TTC549 (cell line): ENCODE measurements at regions not wholly inside any gene's neighbourhood (a gene's known extent, or its start where the extent isn't known, plus 50 kb on each side); places are given as distances from the start of the nearest gene placed in this dataset.

ENCODE experiments used
- FAIRE-seq: peaks from 2 replicates; lab custom pipeline; 2012; peaks lifted over from hg19 to GRCh38; lab: Jason Lieb, UNC

DNA sequence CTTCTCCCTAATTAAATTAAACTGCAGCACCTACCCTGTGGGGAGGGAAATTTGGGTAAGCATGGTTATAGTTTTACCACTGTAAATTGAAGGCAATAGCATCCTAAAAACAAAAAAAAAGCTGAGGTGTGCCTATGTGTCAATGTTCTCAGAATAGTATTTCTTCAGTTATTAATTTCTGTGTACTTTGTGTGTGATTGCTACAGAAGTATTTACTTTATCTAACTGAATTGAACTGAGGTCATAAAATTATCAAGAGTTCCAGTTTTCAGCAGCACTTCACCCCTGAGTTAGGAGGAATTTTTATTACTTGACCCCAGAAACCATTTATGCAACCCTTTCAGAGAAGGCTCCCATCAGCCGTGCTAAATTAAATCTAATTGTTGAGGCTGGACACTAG is 333.6 kb upstream of the ALCAM start:
- FAIRE-seq = no peak

DNA sequence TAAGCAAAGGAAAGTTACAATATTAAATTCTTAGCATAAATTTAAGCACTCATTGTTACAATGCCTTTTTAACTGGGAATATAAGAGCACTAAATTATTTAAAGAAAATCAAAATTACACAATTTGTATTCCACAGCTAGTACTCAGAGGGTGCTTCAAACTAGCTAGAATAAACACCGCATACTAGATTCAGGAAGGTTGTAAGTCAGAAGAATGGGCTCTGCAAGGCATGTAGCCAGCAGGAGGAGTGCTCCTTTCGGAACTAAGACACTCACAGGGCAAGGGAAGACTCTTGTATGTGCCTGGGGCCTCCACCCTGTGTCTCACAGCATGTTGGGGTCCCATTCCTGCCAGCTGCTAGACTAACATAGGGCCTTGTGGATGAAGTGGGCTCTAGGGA is 327.7 kb upstream of the ALCAM start:
- FAIRE-seq = no peak

DNA sequence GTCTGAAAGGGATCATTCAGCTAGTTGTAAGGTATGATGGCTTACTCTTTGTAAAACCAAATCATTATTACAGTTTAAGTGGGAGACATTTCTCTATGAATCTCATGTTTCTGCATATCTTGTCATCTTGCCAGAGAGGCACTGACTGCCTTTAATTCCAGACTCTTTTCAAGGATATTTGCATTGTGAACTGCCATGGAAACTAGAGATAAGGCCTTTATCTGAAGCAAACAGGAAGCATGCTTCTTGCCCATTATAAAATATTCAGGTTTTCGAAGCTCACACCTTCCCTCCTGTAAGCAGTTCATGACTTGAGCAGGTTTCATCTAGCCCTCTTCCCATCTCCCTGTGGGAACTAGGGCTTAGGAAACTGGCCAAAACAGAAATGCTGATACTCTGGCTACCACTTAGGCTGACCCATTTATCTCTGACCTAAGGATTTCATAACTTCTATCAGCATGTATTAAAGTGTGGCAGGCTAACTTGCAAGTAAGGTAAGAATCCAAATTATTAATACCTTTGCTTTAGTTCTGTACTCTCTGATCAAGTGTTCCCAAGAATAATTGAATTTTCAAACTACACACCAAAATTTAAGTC is 326.6 kb upstream of the ALCAM start:
- no peak for FAIRE-seq

DNA sequence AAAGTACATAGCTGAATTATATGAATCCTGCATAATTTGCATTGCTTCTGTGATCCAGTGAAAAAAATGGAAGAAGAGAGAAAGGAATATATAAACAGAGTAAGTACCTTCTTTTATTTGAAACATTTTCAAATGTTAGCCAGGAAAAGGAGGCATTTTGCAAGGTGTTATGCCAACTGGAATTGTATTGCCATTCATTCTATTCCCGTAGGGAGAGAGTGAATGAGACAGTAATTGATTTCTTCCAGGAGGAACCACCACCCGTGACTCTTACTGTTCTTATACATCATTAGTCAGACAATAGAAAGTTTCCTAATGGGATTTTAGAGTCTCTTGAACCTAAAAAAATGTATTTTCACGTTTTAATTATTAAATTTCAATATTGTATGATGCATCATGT is 324.1 kb upstream of the ALCAM start:
- FAIRE-seq = no peak

DNA sequence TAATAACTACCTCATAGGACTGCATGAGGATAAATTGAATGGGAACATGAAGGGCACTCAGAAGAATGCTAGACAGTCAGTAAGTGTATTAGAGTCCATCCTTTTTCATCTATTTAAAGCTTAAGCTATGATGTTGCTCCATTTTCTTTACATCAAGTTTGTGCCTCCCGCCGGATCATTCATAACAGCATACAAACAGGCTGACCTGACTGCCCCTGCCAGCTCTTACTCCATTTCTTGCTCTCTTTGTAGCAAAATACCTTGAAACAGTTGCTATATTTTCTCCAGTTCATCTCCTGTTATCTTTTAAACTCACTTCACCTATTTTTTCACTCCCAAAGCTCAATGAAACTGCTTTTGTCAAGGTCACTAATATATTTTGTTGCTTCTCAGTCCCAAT is 315.6 kb upstream of the ALCAM start:
- no peak for FAIRE-seq

DNA sequence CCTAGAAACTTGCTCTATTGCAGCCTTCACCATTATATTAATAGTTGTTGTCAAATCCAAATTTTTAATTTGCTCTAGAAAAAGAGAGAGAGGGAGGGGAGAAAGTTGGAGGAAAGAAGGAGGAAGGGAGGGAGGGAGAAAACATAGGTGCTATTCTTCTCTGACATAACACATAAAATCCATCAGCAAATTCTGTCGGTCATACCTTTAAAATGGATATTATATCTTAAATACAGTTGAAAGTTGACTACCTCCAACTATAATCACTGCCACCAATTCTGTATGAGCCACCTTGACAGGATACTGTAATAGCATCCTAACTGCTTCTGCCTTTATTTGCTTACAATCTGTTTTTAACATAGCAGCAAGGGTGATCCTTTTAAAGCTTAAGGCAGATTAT is 314.7 kb upstream of the ALCAM start:
- FAIRE-seq = no peak

DNA sequence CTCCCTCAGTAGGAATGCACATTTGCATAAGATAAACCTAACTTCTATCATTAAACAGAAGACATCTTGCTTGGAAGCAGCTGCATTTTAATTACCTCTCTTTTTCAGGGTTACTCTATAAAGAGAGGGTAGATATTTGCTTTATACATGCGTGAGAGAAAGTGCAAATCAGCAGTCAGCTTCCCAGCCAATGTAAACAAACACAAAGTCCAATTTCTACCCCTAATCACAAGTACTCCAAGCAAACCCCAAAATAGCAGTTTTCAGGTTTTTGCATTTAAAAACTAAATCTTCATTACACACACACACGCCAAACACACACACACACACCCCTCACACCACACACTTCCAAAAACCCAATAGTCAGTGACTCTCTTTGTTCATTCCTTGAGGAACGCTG is 303.9 kb upstream of the ALCAM start:
- FAIRE-seq = no peak

DNA sequence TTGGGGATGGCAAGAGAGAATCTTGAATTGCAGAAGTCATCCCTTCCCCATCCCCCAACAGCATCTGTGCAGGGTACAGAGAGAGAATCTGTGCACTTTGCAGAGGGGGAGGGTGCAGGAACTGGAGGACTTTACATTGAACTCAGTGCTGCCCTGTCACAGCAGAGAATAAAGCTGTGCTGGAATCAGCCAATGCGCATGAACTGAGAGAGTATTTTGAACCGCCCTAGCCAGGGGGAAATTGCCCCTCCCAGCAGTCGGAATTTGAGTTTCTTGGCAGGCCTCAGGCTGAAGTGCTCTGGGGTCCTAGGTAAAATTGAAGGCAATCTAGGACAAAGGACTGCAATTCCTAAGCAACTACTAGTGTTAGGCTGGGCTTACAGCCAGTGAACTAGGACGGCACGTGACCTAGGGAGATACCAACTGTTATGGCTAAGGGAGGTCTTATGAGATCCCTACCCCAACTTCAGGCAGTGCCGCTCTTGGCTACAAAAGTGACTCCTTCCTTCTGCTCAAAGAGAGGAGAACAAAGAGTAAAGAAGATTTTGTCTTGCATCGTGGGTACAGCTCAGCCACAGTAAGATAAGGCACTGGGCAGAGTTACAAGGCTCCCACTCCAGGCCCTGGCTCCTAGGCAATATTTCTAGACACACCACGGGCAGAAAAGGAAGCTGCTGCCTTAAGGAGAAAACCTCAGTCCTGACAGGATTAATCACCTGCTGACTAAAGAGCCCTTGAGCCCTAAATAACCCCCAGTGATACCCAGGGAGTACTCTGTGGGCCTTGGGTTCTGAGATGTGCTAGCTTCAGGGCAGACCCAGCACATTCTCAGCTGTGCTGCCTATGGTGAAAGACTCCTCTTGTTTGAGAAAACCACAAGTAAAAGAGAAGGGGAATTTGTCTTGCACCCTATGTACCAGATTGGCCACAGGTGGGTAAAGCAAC is 300.5 kb upstream of the ALCAM start:
- no peak for FAIRE-seq

DNA sequence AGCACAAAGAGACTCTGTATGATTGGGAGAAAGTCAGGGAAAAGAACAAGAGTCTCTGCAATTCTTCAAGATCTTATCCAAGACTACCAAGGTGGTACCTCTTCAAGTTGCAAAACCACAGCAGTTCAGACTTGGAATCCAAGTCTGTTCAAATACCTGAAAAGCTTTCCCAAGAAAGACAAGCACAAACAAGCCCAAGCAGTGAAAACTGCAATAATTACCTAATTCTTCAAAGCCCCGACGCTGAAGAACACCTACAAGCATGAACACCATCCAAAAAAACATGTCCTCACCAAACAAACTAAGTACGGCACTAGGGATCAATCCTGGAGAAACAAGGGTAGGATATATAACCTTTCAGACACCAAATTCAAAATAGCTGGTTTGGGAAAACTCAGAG is 299.3 kb upstream of the ALCAM start:
- FAIRE-seq = no peak

DNA sequence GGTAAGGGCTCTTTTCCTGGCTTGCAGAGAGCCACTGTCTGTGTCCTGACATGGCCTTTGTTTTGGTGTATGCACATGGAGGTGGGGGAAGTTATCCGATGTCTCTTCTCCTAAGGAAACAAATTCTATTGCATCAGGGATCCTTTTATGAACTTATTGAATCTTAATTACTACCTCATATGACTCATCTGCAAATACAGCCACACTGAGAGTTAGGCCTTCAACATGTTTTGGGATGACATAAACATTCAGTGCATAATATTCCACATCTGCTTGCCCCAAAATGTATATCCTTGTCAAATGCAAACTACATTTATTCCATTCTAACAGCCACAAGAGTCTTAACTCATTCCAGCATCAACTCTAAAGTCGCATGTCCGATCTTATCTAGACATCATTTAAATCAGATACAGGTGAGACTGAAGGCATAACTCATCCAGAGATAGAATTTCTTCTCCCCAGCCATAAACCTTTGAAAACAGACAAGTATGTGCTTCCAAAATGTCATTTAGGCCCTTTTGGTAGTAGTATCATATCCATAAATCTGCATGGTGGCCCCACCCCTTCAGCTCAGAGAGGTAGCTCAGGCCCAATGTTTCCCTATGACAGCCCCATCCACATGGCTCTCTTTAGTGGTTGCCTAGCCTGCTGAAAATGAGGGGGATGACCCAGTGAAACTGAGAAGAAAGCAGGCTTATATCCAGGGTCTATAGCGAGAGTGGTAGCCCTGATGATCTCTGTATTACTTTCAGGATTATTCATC is 289.5 kb upstream of the ALCAM start:
- FAIRE-seq = no peak

DNA sequence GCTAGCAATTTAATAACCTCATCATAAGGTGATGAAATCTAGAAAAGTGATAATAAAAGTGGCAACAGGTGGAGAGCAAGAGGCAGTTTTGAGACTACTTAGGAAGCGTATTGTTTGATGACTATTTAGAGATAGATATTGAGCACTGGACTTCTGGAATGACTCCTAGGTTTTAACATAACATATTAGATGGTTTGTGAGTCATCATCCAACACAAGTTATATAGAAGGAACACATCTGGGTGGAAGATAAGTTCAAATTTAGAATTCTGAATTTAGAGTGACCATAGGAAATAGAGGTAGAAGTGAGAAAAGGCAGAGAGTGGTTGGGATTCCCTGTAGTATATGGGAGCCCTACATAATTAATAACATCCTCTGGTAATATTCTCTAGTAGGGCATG is 282.8 kb upstream of the ALCAM start:
- FAIRE-seq = no peak

DNA sequence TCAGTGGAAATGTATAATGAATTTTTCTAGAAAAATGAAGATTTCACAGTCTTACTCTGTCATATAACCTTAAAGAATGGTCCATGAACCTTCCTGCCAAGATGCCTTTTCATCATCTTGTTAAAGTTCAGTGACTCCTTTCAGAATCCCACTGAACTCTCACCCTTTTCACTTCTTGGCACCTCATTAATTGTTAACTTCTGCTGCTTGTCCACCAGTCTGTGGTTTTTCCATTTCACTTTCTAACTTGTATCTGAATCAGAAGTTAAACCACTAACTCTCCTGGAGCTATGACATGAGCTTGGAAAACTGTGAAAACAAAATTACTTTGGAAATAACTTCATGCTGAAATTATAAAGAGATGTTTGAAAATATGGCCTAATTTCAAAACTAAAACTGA is 281.2 kb upstream of the ALCAM start:
- no peak for FAIRE-seq

DNA sequence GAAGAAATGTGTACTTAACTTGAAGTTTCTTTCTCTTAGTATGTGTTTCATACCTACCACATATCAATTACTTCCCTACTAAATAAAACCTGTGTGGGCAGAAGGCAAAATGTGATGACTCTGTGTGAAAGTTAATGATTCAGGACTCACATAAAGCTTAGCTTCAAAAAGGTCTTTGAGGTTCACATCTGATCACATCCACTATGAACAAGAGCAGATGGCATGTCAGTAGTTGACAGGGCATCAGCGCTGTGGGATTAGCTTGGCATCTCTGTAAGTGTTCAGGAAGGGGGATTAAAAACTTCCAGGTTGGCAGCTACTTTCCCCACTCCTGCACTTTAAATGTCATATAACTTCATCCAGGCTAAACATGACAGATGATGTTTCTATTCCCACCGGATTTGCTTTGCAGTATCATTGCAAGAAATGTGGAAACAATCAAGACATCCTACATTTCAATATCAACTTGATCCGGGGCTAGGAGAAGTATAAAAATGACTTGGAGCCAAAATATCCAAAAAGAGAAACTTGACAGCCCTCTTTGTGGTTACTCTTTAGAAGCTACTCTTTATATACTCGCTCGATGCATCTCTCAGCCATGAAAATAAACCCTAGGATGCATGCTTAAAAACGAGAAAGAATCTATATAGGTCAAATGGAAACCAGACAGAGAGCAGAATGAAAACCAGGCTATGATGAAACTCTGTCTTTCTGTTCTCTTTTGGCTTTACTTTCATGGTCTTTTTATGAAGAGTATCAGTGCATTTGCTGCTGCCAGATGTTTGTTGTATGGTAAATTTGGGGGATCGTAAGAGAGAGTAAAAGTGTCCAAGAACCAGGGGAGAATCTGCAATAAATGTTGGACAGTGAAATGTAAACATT is 273.1 kb upstream of the ALCAM start:
- FAIRE-seq = no peak

DNA sequence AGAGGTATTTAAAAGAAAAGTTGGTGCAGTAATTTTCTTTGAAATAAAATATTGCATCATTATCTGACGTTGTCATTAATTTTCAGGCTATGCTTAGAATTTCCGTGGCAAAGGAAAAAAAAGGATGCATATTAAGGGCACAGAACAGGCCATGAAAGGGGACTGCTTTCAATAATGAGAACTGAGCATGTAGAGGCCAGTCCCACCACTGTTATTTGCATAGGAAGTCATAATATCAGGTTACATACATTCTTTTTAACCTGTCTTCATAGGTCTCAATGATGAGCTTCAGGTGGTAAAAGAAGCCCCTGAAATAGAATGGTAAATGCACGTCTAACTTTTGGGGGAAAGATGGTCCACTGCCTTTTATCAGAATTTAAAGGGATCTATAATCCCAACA is 272.1 kb upstream of the ALCAM start:
- FAIRE-seq = no peak

DNA sequence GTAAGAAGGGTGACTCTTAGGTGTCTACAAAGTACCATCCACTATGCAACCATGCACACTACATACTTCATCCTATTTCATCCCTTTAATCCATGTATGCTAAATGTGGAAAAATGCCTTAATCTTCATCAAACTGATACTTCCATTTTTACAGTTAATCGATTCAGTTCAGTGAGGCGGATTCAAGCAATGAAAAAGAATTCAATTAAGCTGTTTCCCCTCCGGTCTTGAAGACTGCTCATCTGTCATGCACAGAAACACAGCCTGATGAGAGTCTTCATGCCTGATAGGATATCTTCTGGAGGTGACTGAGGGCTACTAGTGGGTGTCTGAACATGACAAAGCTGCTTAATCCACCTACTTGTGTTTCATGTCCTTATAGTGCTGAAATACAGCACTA is 270.6 kb upstream of the ALCAM start:
- no peak for FAIRE-seq

DNA sequence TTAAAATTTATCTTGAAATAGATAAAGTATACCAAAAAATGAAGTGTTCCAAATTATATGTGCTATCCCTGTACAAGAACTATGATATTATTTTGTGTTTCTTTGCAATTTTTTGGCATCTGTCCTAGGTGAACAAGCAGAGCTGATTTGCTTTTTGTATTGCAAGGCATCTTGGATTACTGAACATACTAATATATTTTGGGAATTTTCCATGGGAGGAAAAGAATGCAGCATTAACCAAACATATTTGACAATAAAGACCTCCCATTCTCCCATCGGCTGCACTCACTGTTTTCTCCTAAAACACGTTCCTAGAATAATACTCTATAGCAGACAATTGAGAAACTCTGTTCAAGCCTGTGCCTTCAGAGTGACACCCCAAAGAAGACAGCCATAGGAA is 265.1 kb upstream of the ALCAM start:
- no peak for FAIRE-seq

DNA sequence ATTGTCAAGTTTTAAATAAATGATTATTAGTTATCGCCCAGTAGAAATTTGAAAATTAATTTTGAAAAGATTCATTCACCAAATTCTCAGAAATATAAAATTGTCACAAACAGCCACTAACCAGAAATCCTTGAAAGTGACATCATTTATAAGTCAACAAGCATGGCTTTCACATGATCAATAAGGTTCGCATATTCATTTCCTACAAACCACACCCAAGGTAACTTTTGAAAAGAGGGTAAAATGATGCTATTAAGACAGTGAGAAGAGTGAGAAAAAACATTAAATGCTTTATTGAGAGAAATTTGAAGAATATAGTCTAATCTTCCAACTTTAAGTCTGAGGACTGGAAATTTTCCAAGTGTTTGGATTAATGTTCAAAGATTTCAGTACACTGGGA is 263.6 kb upstream of the ALCAM start:
- no peak for FAIRE-seq

DNA sequence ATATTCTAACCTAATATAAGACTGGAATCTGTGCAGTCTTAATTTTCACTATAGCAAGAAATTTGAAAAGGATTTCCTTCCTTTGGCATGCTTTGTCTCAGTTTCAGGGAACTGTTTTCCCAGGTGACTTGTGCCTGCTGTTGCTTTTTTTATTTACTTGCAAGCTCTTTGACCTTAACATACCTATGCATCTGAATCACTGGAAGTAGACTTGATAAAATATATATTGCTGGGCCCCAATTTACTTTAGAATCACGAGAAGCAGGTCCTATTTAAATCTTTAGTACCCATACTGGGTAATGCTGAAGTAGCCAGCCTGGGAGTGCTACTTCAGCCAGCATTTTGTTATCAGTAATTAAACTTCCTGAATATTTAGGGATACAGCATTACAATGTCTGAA is 257.9 kb upstream of the ALCAM start:
- no peak for FAIRE-seq

DNA sequence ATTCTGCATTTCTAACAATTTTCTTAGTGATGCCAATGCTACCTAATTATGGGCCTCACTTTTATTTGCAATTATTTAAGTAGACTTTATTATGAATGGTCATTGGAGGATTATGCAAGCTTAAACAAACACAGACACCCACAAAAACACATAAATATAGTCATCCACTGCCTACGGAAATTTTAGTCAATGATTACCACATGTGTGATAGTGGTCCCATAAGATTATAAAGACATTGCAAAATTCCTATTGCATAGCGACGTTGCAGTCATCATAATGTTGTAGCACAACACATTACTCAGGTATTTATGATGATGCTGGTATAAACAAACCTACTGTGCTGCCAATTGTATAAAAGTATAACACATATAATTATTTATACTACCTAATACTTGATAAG is 247.8 kb upstream of the ALCAM start:
- no peak for FAIRE-seq

DNA sequence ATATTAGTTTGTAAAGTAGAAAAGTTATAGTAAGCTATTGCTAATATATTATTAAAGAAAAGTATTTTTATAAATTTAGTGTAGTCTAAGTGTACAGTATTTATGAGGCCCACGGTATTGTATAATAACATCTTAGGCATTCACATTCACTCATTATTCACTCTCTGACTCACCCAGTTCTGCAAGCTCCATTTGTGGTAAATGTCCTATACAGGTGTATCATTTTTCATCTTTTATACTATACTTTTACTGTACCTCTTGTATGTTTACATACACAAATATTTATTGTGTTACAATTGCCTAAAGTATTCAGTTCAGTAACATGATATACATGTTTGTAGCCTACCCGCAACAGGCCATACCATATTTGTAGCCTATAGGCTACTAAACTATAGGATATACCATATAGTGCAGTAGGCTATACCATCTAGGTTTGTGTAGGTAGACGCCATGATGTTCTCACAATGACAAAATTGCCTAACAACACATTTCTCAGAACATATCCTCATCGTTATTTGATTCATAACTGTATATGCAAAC is 246.8 kb upstream of the ALCAM start:
- FAIRE-seq = no peak

DNA sequence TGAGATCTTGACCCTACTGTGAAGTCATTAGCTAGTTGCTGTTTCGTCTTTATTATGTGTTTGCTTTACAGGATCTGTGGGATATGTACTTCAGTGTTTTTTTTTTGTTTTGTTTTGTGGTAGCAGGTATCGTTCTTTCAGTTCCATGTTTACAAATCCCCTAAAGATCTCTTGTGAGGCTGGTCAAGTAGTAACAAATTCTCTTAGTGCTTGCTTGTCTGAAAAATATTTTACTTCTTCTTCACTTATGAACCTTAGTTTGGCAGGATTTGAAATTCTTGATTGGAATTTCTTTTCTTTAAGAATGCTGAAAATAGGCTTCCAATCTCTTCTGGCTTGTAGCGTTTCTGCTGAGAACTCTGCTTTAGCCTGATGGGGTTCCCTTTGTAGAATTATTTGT is 235.8 kb upstream of the ALCAM start:
- FAIRE-seq = no peak

DNA sequence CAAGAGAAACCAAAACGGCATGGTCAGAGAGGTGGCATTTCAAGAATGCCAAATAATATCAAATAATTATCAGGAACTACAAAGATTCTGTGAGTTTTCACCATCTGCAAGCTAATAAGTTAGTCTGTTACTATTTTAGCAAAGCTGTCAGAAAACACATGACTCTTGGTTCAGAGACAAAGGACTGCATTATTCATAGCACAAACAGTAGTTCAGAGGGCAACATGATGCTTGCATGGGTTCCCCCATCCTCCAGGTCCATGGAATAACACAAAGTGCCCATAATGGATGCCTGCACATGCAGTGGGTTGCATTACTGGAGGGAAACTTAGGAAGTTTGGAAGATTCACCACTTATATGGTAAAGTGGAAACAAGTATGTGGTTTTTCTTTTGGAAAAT is 228.8 kb upstream of the ALCAM start:
- FAIRE-seq = no peak
